ENCODE measurements at regions not wholly inside any gene's neighbourhood (a gene's known extent, or its start where the extent isn't known, plus 50 kb on each side); places are given as distances from the start of the nearest gene placed in this dataset.

- TF ChIP-seq CTCF (IDR thresholded peaks at IDR 0.05; ENCODE audit: low read depth, low read length, poor library complexity, severe bottlenecking) = no peak
- no peak for TF ChIP-seq EZH2phosphoT487 (IDR thresholded peaks at IDR 0.05; ENCODE audit: borderline replicate concordance, low read length)
These were observed 50.4 kb upstream of the SYN2 start for GRCh38 chr3:11953778-11954177.

All from DOHH2 (cell line).